NAMALWA (cell line): ENCODE measurements at regions not wholly inside any gene's neighbourhood (a gene's known extent, or its start where the extent isn't known, plus 50 kb on each side); places are given as distances from the start of the nearest gene placed in this dataset.
"Not testable (repeated sequence)": the region's sequence is repeated elsewhere in the genome, so short reads cannot be mapped to it uniquely, and the experiment has no call there.

Source experiments
- DNase-seq: peaks from one replicate; pipeline ENCODE4 v3.0.0-alpha.2; 2015; ENCODE audit warnings: low spot score

GRCh38 chr1:214143006-214143992 is 137.7 kb upstream of the SMYD2 start:
- DNase-seq: no peak

- not testable (repeated sequence) for DNase-seq
These were observed 136.4 kb upstream of the SMYD2 start for GRCh38 chr1:214144521-214144920.

- DNase-seq: no peak
These were observed 134.4 kb upstream of the SMYD2 start for GRCh38 chr1:214146523-214146922.

GRCh38 chr1:214154596-214155292 is 126.2 kb upstream of the SMYD2 start:
- DNase-seq: no peak

- DNase-seq: no peak
These were observed 124.9 kb upstream of the SMYD2 start for GRCh38 chr1:214155987-214156625.

GRCh38 chr1:214164173-214164572 is 116.8 kb upstream of the SMYD2 start:
- no peak for DNase-seq

- DNase-seq: no peak
These were observed 115.0 kb upstream of the SMYD2 start for GRCh38 chr1:214165850-214166374.

- DNase-seq: no peak
These were observed 106.3 kb upstream of the SMYD2 start for GRCh38 chr1:214174508-214175199.

- DNase-seq: no peak
These were observed 102.9 kb upstream of the SMYD2 start for GRCh38 chr1:214178102-214178501.

GRCh38 chr1:214184992-214185391 is 96.0 kb upstream of the SMYD2 start:
- no peak for DNase-seq

GRCh38 chr1:214186103-214186824 is 94.7 kb upstream of the SMYD2 start:
- DNase-seq: no peak

GRCh38 chr1:214187121-214187900 is 93.6 kb upstream of the SMYD2 start:
- no peak for DNase-seq

- DNase-seq: no peak
These were observed 93.0 kb upstream of the SMYD2 start for GRCh38 chr1:214187933-214188332.

GRCh38 chr1:214188835-214189234 is 92.1 kb upstream of the SMYD2 start:
- DNase-seq: no peak

- DNase-seq: no peak
These were observed 87.9 kb upstream of the SMYD2 start for GRCh38 chr1:214192825-214193643.

- DNase-seq: no peak
These were observed 87.3 kb upstream of the SMYD2 start for GRCh38 chr1:214193691-214194090.

GRCh38 chr1:214198571-214198970 is 82.4 kb upstream of the SMYD2 start:
- no peak for DNase-seq

GRCh38 chr1:214199585-214199984 is 81.4 kb upstream of the SMYD2 start:
- DNase-seq: no peak

GRCh38 chr1:214202992-214203391 is 78.0 kb upstream of the SMYD2 start:
- DNase-seq: no peak
